Epithelial cell of esophagus (primary cell): ENCODE measurements at regions not wholly inside any gene's neighbourhood (a gene's known extent, or its start where the extent isn't known, plus 50 kb on each side); places are given as distances from the start of the nearest gene placed in this dataset.

Experiments
- DNase-seq: peaks from one replicate; pipeline ENCODE4 v3.0.0; 2010; ENCODE audit warnings: low read depth
- H3K4me3 ChIP-seq: 2 replicates; pipeline ENCODE4 v1.5.1; 2011; ENCODE audit warnings: mild to moderate bottlenecking, low read length, control low read depth
- TF ChIP-seq, protein P1 (sequence below): IDR thresholded peaks from 2 replicates; pipeline ENCODE4 v1.5.1; 2011; ENCODE audit warnings: low read depth, mild to moderate bottlenecking, low read length, control low read depth, inconsistent platforms; ENCODE audit not compliant: insufficient read depth; ENCODE audit errors: missing control alignments

DNA sequence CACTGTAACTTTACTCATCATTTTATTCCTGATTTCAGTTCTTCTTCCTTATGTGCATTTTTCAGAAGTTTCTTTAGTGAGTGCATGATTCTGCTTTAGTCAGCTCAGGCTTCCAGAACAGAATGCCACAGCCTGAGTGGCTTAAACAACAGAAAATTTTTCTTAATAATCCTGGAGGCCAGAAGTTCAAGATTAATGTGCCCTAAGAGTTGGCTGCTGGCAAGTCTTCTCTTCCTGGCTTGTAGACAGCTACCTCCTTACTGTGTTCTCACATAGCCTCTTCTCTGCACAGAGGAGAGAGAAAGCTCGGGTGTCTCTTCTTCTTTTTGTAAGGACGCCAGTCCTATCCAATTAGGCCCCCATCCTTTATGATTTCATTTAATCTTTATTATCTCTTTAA is 443.1 kb upstream of the RGS17 start:
- TF ChIP-seq, protein P1, sequence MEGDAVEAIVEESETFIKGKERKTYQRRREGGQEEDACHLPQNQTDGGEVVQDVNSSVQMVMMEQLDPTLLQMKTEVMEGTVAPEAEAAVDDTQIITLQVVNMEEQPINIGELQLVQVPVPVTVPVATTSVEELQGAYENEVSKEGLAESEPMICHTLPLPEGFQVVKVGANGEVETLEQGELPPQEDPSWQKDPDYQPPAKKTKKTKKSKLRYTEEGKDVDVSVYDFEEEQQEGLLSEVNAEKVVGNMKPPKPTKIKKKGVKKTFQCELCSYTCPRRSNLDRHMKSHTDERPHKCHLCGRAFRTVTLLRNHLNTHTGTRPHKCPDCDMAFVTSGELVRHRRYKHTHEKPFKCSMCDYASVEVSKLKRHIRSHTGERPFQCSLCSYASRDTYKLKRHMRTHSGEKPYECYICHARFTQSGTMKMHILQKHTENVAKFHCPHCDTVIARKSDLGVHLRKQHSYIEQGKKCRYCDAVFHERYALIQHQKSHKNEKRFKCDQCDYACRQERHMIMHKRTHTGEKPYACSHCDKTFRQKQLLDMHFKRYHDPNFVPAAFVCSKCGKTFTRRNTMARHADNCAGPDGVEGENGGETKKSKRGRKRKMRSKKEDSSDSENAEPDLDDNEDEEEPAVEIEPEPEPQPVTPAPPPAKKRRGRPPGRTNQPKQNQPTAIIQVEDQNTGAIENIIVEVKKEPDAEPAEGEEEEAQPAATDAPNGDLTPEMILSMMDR: no peak
- H3K4me3 ChIP-seq: no peak overlapping the region
- no peak for DNase-seq

DNA sequence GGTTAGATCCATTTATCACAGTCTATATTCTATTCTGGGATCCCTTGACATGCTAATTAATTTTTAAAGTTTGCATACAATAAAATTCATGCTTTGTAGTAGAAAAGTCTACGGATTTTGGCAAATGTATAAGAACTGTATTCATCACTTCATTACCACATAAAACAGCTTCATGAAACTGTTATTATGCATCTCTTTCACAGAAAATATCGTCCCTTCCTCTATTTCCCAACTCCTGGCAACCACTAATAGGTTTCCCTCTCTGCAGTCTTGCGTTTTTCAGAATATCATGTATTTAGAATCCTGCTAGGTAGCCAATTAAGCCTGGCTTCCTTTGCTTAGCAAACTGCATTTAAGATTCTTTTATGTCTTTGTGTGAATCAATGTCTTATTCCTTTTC is 441.3 kb upstream of the RGS17 start:
- DNase-seq: no peak
- H3K4me3 ChIP-seq: no peak overlapping the region
- TF ChIP-seq, protein P1: no peak

DNA sequence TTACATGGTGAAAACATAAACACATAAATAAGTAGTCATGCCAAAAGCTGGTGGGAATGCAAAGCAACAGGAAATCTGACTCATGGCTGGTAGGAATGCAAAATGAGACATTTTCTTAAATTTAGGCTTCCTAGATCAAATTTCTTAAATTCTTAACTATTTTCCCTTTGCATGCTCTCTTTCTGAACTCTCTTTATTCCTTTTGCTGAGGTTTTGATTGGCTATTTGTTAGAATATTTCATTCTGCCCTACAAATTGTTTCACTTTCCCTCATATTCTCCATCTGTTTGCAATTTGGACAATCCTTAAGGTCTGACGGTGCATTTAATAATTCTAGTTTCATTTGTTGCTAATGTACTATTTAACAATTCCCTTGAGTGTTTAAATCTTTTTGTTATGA is 437.5 kb upstream of the RGS17 start:
- peak; percentile 2 for DNase-seq
- TF ChIP-seq, protein P1: no peak
- no peak overlapping the region for H3K4me3 ChIP-seq

DNA sequence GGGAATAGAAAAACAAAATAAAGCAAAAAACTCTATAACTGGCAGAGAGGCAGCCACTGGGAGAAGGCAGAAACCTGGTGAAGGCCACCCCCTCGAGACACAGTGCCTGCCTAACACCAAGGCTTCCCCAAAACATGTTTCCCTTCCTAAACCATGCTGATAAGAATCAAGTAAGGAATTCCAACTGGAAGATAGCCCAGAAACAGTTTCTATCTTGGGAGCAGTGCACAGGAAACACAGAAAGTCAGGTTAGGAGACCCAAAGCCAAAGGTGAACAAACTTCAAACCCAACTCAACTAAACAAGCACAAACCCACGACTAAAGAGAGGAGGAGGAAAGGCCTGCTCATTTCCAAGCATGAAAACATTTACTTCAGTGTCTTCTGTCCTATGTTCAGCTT is 433.7 kb upstream of the RGS17 start:
- TF ChIP-seq, protein P1: no peak
- DNase-seq: no peak

DNA sequence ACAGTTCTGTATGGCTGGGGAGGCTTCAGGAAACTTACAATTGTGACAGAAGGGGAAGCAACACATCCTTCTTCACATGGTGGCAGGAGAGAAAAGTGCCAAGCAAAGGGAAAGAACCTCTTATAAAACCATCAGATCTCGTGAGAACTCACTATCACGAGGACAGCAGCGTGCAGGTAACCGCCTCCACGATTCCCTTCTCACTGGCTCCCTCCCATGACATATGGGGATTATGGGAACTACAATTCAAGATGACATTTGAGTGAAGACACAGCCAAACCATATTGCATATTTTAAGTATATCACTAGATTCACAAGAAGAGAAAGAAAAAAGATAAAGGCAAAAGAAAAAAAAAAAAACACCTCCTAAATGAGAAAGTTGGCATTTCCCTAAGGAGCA is 431.9 kb upstream of the RGS17 start:
- no peak overlapping the region for H3K4me3 ChIP-seq

More for the DNA sequence above, 433.7 kb upstream of the RGS17 start:
- no peak overlapping the region for H3K4me3 ChIP-seq

DNA sequence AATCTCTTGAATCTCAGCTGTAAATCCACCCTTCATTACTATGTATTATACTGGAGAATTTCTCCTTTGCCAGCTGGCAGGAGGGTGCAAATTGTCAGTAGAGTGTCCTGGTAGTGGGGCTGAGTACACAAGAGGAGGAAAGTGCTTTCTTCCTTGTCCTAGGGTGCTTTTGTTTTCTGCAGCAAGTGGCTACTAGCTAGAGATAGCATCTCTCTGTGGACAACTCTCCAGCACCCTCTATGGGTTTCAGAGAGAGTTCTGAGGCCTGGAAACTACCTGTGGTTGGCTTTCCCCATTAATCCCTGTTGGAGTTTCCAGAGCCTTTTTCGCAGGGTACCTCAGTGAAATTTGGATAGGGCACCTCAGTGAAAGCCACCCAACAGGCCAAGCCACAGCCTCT is 422.5 kb upstream of the RGS17 start:
- no peak overlapping the region for H3K4me3 ChIP-seq
- TF ChIP-seq, protein P1: peak; percentile 56
- DNase-seq: peak; percentile 52

More for the DNA sequence above, 431.9 kb upstream of the RGS17 start:
- DNase-seq: no peak
- TF ChIP-seq, protein P1: peak; percentile 10

DNA sequence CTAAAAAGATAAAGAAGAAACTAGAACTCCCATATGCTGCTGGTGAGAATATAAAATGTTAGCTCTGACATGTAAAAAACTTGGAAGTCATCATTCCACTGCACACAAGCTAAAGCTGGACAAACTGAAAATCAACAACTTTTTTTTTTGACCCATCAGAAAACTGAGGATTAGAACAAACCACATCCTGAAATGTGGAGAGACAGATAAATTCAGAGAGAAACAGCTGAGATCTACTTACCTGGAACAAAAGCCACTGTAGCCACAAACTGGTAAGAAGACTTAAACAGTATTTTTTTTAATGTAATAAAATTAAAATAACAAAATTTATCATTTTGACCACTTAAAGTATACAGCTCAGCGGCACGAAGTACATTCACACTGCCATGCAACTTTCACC is 408.5 kb upstream of the RGS17 start:
- TF ChIP-seq, protein P1: no peak
- no peak overlapping the region for H3K4me3 ChIP-seq
- no peak for DNase-seq
